ENCODE measurements at regions not wholly inside any gene's neighbourhood (a gene's known extent, or its start where the extent isn't known, plus 50 kb on each side); places are given as distances from the start of the nearest gene placed in this dataset.

DNA sequence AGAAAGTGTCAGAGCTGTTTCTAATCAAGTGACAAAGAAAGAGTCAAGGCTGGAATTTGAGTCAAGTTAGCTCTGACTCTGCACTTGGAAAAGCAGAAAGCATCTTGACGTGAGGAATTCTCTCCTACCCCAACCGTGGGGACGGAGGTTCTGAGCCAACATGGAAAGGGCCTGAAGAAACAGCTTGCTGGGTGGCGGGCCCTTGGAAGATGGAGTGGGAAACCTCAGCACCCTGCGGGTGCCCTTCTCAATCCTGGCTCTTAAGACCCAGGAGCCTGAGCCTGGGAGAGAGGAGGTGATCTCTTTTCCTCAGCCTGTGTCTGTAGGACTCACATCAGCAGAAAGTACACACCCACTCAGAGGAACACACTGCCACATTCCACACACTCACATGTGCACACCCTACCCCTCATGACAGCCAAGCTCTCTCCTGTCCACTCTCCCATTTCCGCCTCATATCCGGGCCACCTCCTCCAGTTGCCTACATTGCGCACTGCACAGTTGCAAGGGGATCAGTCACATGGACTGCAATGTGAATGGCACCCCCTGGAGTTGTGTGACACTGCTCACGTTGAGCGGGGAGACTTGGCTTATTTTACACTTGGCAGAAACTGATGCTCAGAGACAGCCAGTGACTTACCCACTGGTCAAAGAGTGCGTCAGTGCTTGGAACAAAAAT lies 101.5 kb upstream of the SLC6A6 start:
- no peaks in the 10 kb centered on the region for H3K4me1 ChIP-seq (ENCODE audit: insufficient read depth)
- H3K4me3 ChIP-seq (ENCODE audit: low read depth, low read length), result no peak overlapping the region
- no peak for DNase-seq (ENCODE audit: extremely low spot score)
- WGBS, result 85% methylated on average over 11 of the region's 11 CpGs
- H3K27ac ChIP-seq (ENCODE audit: low read depth), result no peak overlapping the region
- H3K36me3 ChIP-seq (ENCODE audit: insufficient read depth), result no peaks in the 10 kb centered on the region

DNA sequence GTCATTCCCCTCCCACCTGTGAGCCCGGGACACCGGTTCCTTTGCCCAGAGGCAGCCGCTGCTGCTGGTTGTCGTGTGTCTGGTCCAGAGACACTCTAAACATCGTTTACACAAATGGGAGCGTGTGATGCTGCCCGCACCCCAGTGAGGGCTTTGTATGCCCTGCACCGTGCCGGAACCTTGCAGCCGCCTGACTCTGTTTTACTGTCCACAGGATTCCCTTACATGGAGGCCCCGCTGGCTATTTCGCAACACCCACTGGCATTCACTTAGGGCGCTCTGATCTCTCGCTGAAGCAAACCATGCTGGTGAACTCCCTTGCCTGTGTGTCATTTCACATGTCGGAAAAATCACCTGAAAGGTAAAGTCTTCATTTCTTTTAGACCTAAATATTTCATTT lies 100.8 kb upstream of the SLC6A6 start:
- H3K4me3 ChIP-seq (ENCODE audit: low read depth, low read length), result no peak overlapping the region
- no peaks in the 10 kb centered on the region for H3K36me3 ChIP-seq (ENCODE audit: insufficient read depth)
- no peak overlapping the region for H3K27ac ChIP-seq (ENCODE audit: low read depth)
- WGBS, result 60% methylated on average over 15 of the region's 15 CpGs
- H3K4me1 ChIP-seq (ENCODE audit: insufficient read depth), result no peaks in the 10 kb centered on the region
- no peak for DNase-seq (ENCODE audit: extremely low spot score)

DNA sequence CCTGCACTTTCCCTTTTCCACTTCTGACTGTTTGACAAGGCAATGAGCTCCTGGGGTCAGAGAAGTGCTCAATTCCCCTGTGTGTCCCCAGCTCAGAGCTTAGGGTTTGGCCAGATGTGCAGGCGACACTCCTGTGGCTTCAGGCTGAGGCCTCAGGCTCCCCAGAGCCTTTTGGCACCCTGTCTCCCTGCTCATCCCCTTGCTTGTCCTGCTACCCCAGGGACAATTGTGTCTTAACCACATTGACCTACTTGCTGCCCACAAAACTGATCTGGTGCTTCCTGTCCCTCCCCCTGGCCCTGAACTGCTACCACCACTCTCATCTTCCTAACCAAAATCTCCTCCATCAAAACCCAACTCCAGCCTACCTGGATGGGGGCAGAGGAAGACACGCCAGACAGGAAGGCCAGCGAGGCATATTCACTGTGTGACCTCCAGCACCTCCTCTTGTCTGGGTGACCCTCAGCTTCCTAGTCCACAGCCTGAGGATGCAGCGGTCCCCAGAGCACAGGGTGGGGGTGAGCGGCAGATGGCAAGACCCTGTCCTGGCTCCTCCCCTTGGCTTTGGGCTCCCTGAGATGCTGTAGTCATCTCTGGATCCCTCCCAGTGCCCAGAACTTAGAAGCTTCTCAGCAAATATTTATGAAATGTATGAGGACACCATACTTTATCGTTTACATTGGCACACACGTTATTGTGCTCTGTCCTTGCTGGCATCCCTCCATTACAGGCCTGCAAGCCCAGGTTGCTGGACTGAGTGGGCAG lies 98.9 kb upstream of the SLC6A6 start:
- 84% methylated on average over 7 of the region's 7 CpGs for WGBS
- Histone ChIP-seq H3K27ac (ENCODE audit: low read depth) (no peak overlapping the region), H3K36me3 (ENCODE audit: insufficient read depth) (no peaks in the 10 kb centered on the region), H3K4me3 (ENCODE audit: low read depth, low read length) (no peak overlapping the region), H3K4me1 (ENCODE audit: insufficient read depth) (no peaks in the 10 kb centered on the region)
- no peak for DNase-seq (ENCODE audit: extremely low spot score)

DNA sequence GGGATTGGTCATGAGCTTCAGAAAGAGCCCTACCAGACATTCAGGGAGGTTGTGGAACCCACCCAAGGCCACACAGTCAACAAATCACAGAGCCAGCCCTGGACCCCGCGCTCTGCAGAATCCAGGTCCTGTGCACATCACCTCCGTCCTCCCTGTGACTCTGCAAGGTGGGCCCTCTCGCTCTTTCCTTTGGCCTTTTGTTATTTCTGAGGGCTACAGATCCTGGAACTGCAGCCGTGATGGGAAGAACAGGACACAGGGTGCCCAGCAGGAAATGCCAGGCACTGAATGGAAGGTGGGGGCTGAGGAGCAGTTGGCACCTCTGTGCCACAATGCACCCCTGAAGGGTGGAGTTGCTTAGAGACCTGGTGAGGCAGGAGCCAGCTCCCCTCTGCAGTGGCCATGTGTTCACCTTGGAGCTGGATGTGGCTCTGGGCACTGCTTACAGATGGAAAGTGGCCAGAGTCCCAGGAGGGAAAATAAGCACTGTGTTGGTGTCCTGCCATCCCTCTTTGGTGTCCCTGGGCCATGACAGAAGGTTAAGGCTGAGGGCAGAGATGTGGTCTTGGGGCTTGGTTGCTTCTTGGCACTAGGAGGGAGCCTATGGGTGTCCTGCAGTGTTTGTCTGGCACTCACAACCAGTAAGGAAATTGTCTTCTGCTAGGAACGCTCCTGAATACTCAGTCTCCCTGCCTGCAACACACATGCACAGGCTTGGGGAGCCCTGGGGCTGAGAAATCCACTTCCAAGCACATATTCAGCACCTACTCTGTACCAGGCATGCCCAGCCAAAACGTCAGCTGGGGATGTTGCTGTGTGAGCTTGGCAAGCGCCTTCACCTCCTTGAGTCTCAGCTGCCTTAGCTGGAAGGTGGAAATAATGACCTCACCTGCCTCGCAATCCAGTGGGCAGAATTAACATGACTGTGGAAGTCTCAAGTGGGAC lies 98.0 kb upstream of the SLC6A6 start:
- no peaks in the 10 kb centered on the region for H3K36me3 ChIP-seq (ENCODE audit: insufficient read depth)
- H3K4me3 ChIP-seq (ENCODE audit: low read depth, low read length), result no peak overlapping the region
- H3K4me1 ChIP-seq (ENCODE audit: insufficient read depth), result no peaks in the 10 kb centered on the region
- DNase-seq (ENCODE audit: extremely low spot score), result no peak
- H3K27ac ChIP-seq (ENCODE audit: low read depth), result no peak overlapping the region
- 82% methylated on average over 9 of the region's 9 CpGs for WGBS

DNA sequence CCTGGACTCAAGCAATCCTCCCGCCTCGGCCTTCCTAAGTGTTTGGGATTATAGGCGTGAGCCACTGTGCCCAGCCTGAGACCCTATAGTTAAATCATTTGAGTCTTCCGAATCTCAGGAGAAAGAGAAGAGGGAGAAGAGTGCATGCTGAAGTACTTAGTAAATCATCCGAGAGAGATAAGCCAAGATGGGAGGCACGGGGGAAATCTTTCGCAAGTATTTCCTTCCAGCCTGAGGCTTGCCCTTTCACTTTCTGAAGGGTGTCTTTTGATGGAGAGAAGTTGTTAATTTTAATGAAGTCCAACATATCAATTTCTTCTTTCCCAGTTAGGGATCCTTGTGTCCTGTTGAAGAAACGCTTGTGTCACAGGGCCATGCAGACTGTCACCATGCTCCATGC lies 97.1 kb upstream of the SLC6A6 start:
- Histone ChIP-seq H3K4me1 (ENCODE audit: insufficient read depth) (no peaks in the 10 kb centered on the region), H3K36me3 (ENCODE audit: insufficient read depth) (no peaks in the 10 kb centered on the region), H3K27ac (ENCODE audit: low read depth) (no peak overlapping the region), H3K4me3 (ENCODE audit: low read depth, low read length) (no peak overlapping the region)
- DNase-seq (ENCODE audit: extremely low spot score), result no peak
- WGBS, result 75% methylated on average over 8 of the region's 8 CpGs

DNA sequence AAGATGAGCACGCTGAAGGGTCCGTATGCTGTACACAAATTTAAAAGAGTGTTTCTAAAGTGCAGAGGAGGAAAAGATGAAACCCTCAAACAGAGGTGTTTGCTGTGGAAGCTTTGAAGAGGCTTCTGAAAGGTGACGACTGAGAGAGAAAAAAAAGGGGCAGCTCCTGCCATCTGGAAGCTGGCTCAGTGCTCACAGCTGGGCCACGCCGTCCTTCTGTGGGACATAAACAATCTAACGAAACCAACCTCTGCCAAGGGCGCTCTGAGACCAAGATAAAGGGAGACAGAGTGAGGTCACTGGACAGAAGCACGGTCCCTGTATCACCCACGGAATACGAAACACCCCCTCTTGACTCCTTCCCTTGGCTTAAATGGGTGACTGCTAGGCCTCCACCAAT lies 96.3 kb upstream of the SLC6A6 start:
- no peak overlapping the region for H3K27ac ChIP-seq (ENCODE audit: low read depth)
- no peak overlapping the region for H3K4me3 ChIP-seq (ENCODE audit: low read depth, low read length)
- DNase-seq (ENCODE audit: extremely low spot score), result no peak
- 83% methylated on average over 10 of the region's 10 CpGs for WGBS
- H3K4me1 ChIP-seq (ENCODE audit: insufficient read depth), result no peaks in the 10 kb centered on the region
- no peaks in the 10 kb centered on the region for H3K36me3 ChIP-seq (ENCODE audit: insufficient read depth)

DNA sequence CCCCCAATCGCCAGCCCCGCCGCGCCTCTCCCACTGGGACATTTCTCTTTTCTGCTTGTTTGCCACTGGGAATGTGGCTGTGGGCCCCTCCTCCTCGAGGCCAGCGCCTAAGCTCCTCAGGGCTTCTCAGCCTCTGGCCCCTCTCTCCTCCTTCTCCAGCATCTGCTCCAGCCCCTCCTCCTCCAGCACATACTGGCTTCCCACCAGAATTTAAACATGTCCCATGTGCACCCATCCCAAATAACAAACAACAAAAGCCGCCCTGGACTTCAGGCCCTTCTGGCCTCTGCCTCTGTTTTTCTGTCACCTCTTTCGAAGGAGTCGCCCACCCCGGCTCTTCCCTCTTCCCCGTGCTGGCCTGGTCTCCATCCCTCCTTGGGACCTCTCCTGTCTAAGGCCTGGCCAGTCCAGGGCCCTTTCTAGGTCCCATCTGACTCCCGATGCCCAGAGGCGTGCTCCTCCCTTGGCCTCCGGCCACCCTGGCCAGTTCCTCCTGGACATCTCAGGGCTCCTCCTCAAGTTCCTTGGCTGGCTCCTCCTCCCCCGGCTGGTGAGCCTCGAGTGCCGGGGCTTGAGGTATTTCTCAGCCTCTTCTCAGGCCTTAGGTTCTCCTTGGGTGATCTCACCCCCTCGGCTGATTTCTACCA lies 94.6 kb upstream of the SLC6A6 start:
- Histone ChIP-seq H3K27ac (ENCODE audit: low read depth) (no peak overlapping the region), H3K36me3 (ENCODE audit: insufficient read depth) (no peaks in the 10 kb centered on the region), H3K4me3 (ENCODE audit: low read depth, low read length) (no peak overlapping the region), H3K4me1 (ENCODE audit: insufficient read depth) (no peaks in the 10 kb centered on the region)
- no peak for DNase-seq (ENCODE audit: extremely low spot score)
- WGBS, result 74% methylated on average over 18 of the region's 18 CpGs

DNA sequence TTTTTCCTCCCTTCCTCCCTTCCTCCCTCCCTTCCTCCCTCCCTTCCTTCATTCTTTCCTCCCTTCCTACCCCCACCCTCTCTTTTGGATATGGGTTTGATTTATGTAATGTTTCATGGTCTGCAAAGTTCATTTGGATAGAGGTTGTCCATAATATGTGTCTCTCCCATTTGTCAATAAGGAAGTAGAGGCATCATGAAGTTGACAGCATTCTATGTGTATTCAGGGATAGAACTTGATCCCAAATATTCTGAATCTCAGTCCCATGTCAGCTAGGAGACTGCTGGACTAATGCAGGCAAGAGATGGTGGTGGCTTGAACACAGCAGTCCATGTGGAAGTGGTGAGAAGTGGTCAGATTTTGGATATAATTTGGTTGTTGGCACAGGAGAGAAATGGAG lies 90.7 kb upstream of the SLC6A6 start:
- no peaks in the 10 kb centered on the region for H3K36me3 ChIP-seq (ENCODE audit: insufficient read depth)
- H3K4me1 ChIP-seq (ENCODE audit: insufficient read depth), result no peaks in the 10 kb centered on the region
- H3K27ac ChIP-seq (ENCODE audit: low read depth), result no peak overlapping the region
- no peak overlapping the region for H3K4me3 ChIP-seq (ENCODE audit: low read depth, low read length)
- no peak for DNase-seq (ENCODE audit: extremely low spot score)

DNA sequence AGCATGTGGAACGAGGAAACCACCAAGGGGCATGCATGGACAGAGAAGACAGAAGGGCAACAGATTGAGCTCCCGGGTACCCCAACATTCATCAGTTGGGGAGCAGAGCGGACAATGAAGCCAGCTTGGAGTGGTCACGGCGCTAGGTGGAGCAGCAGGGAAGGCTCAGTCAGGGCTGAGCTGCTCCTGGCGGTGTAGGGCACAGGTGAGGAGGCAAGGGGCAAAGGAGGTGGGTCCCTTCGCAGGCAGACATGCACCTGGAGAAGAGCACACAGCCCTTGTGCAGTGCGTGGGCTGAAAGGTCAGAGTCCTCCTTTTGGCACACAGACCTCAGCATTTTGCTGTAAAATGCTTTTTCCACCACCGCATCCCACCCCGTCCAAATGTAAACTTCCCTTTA lies 90.0 kb upstream of the SLC6A6 start:
- Histone ChIP-seq H3K4me1 (ENCODE audit: insufficient read depth) (no peaks in the 10 kb centered on the region), H3K36me3 (ENCODE audit: insufficient read depth) (no peaks in the 10 kb centered on the region), H3K27ac (ENCODE audit: low read depth) (no peak overlapping the region), H3K4me3 (ENCODE audit: low read depth, low read length) (no peak overlapping the region)
- DNase-seq (ENCODE audit: extremely low spot score), result no peak
- 74% methylated on average over 10 of the region's 10 CpGs for WGBS

DNA sequence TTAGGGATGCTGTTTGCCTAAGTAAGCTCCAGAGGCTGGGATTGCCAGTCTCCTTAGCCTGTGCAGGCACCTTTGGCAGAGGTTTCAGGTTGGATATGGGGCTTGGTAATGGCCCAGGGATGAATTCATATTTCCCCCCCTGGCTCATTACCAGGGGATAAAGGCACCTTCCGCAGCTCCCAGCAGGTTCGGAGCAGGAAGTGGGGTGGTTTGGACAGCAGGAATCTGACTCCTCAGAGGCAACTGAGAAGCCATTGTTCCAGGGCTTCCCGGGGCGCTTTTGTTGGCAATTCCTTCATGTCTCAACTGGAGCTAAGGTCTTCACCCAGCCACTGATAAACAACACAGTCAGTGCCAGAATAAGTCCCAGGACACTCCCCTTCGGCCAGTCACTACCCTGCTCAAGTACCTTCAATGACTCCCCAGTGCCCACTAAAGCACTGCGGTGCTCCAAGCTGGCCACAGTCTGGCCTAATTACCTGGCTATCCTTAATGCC lies 85.3 kb upstream of the SLC6A6 start:
- DNase-seq (ENCODE audit: extremely low spot score), result no peak
- WGBS, result 78% methylated on average over 6 of the region's 6 CpGs
- H3K36me3 ChIP-seq (ENCODE audit: insufficient read depth), result no peaks in the 10 kb centered on the region
- no peak overlapping the region for H3K4me3 ChIP-seq (ENCODE audit: low read depth, low read length)
- H3K4me1 ChIP-seq (ENCODE audit: insufficient read depth), result no peaks in the 10 kb centered on the region
- no peak overlapping the region for H3K27ac ChIP-seq (ENCODE audit: low read depth)

DNA sequence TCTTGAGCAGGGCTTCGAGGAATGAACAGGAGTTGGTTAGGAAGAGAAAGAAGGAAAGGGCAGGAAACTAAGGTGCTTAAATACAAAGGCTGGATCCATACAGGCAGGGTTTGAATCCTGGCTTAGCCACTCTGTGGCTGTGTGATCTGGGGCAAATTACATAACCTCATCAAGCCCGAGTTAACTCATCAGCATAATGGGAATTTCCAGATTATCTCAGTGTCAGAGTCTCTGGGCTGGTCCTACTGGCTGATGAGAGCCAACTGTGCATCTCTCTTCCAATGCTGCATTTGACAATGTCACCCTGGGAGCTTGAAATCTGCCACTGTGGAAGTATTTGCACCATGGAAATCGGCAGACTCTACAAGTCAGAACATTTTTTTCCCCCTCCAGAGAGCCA lies 83.8 kb upstream of the SLC6A6 start:
- no peaks in the 10 kb centered on the region for H3K36me3 ChIP-seq (ENCODE audit: insufficient read depth)
- WGBS, result 87% methylated on average over 3 of the region's 3 CpGs
- H3K4me3 ChIP-seq (ENCODE audit: low read depth, low read length), result no peak overlapping the region
- H3K4me1 ChIP-seq (ENCODE audit: insufficient read depth), result no peaks in the 10 kb centered on the region
- DNase-seq (ENCODE audit: extremely low spot score), result no peak
- H3K27ac ChIP-seq (ENCODE audit: low read depth), result no peak overlapping the region

DNA sequence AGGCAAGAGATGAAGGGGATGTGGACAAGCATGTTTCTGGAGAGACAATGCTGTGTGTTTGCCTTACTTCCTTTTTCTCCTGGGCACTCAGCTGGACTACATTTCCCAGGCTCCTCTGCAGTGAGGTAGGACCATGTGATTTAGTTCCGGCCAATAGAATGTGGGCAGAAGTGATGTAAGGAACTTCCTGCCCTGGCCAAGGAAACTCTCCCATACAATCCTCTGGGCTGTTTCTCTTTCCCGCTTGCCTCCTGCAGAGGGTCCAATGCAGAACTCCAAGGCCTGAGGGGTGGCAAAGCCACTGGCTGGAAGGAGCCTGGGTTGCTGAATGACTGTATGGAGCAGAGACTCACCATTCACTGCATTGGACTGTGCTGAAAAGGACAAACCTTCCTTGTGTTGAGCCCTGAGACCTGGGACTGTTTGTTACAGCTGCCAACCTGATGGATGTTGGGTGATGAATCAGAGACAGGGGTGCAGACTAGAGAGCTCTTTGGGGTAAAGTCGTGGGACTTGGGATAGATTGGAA lies 82.7 kb upstream of the SLC6A6 start:
- no peaks in the 10 kb centered on the region for H3K36me3 ChIP-seq (ENCODE audit: insufficient read depth)
- WGBS, result 68% methylated on average over 3 of the region's 3 CpGs
- no peaks in the 10 kb centered on the region for H3K4me1 ChIP-seq (ENCODE audit: insufficient read depth)
- H3K4me3 ChIP-seq (ENCODE audit: low read depth, low read length), result no peak overlapping the region
- H3K27ac ChIP-seq (ENCODE audit: low read depth), result no peak overlapping the region
- no peak for DNase-seq (ENCODE audit: extremely low spot score)

DNA sequence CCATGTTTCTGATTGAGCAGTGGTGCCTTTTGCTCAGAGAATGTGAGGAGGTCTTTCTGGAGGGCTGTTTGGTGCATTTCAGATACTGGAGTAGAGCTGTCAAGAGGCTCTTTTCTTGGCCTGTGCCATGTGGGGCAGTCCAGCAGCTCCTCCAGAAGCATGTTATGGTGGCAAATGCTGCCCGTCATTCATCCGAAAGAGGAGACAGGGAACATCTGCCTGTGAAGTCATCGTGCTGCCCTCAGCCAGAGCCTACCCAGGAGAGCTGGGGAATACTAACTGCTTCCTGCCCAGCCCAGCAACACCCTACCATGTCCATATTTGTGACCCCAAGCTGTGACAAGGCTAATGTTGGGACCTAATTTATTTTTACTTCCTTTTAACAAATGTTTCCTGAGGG lies 82.2 kb upstream of the SLC6A6 start:
- DNase-seq (ENCODE audit: extremely low spot score), result no peak
- Histone ChIP-seq H3K36me3 (ENCODE audit: insufficient read depth) (no peaks in the 10 kb centered on the region), H3K27ac (ENCODE audit: low read depth) (no peak overlapping the region), H3K4me1 (ENCODE audit: insufficient read depth) (no peaks in the 10 kb centered on the region), H3K4me3 (ENCODE audit: low read depth, low read length) (no peak overlapping the region)
- 96% methylated on average over 3 of the region's 3 CpGs for WGBS

Data from urinary bladder (tissue), 3 donors.